NOMO-1 (cell line): ENCODE measurements at regions not wholly inside any gene's neighbourhood (a gene's known extent, or its start where the extent isn't known, plus 50 kb on each side); places are given as distances from the start of the nearest gene placed in this dataset.
A peak's percentile ranks its signal among the peaks of the same experiment; 100 is the strongest.
"Not testable (repeated sequence)": the region's sequence is repeated elsewhere in the genome, so short reads cannot be mapped to it uniquely, and the experiment has no call there.

Experiments used
- DNase-seq, 2 experiments: peaks; one replicate each; lab custom pipeline; 2025; ENCODE audit not compliant: unreplicated experiment in 2 of 2; lab: John Stamatoyannopoulos, UW

DNA sequence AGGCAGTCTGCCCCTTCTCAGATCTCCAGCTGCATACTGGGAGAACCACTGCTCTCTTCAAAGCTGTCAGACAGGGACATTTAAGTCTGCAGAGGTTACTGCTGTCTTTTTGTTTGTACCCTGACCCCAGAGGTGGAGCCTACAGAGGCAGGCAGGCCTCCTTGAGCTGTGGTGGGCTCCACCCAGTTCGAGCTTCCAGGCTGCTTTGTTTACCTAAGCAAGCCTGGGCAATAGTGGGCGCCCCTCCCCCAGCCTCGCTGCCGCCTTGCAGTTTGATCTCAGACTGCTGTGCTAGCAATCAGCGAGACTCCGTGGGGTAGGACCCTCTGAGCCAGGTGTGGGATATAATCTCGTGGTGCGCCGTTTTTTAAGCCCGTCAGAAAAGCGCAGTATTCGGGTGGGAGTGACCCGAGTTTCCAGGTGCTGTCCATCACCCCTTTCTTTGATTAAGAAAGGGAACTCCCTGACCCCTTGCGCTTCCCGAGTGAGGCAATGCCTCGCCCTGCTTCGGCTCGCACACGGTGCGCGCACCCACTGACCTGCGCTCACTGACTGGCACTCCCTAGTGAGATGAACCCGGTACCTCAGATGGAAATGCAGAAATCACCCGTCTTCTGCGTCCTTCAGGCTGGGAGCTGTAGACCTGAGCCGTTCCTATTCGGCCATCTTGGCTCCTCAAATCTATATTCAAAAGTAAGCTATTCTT, 224.4 kb downstream of the ZNF326 start:
- DNase-seq: not testable (repeated sequence)

DNA sequence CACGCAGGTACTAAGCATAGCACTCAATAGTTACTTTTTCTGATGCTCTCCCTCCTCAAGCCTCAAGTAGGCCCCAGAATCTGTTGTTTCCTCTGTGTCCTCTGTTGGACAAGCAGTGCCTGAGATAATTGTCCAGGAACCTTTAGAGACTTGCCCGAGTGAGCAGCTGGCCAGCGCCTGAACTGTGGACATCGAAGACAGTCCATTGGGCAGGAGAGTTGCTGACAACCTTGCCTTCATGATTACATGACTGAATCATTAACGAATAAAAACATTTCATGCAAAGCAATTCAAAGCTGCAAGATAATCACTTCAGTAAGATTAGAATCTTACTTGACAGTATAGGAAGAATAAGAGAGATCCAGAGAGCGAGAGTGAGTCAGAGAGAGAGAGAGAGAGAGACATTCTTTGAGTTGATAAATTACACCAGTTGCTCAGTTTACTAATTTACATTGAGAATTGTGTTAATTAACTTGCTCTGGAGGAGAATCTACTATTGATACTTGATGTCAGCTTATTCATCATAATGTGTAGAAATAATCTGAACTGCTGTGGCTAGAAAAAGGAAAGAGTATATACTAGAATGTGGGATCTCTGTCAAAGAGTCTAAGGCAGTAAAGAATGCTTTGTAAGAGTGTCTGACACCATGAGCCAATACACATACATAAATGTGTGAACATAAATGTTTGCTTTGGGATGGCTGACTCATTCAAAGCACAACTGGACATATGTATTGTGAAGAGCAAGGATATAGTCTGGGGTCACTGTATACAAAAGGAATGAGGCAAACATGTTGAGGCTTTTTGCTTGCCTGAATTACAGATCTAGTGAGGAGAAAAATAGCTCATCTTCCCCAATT, 216.0 kb downstream of the ZNF326 start:
- no peak for DNase-seq

DNA sequence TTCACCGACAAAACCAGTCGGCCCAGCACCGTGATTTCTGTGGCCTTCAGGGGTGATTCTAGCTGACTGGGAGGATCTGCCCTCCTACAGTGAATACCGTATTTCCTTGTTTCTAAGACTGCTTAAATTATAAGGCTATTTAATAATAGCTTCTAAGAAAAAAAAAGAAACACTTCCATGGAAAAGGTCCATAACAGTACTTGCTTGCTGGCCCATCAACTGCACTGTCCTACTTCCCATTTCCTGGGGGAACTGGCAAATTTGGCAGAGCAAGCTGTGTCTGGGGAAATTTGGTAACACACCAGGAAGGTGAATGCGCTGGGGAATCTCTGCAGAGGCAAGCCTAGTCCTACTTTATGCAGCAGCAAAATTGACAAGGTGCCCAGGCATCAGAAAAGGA, 214.0 kb downstream of the ZNF326 start:
- DNase-seq: no peak

DNA sequence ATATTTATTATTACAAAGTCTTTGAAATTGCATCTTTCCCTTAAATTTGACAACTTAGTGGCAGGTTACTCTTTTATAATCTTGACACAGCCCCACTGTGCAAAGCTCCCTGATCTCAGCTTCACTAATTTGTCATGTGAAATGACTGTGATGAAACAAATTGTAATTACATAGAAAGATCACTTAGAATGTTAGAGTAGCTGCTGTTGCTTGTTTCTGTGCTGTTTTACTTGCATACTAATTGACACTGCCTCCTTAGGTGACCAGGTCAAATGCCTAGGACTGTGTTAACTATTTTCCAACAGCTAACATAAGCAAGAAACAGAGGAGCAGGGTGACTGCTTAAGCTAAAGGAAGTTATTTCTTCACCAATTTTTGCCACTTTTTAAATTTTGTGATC, 211.3 kb downstream of the ZNF326 start:
- no peak for DNase-seq

DNA sequence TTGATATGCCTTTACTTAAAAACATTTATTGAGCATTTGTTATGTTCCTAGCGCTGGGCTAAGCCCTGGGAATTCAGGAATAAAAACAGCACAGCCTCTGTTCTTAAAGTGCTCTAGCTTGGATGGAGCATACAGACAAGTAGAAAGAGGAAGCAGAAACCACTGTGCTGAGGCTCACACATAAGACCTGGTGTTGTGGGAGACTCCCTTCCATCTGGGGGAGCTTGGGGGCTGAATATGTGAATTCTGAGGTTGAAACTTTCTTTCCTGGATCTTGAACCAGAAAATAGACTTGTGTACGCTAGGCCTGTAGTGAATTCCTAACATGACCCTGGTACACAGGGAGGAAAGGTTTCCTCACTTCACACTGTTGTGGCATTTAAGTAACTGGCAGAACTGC, 209.9 kb downstream of the ZNF326 start:
- no peak for DNase-seq

DNA sequence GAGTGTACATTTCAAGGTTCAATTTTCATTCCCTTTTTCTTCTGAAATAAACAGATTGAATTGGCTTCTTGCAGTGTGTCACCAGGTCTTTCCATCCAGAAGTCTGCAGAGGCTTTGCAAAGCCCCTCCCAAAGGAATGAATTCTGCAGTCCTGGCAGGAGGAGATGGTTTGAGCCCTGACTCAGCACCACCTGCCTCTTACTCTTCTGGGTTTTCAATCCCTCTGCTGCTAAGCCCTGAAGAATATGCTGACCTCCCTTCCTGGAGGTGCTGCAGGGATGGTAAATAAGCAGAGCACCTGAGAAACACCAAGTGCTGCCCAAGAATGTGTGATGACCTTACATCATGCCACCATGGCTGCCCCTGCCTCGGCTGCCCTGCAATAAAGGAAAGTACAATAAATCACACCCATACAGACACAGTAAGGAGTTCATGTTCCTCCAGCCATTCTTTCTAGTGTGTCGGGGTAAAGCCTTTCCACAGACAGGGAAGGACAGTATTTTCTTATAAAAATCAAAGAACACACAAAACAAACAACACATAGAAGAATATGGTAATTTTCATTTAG, 209.2 kb downstream of the ZNF326 start:
- DNase-seq: no peak

DNA sequence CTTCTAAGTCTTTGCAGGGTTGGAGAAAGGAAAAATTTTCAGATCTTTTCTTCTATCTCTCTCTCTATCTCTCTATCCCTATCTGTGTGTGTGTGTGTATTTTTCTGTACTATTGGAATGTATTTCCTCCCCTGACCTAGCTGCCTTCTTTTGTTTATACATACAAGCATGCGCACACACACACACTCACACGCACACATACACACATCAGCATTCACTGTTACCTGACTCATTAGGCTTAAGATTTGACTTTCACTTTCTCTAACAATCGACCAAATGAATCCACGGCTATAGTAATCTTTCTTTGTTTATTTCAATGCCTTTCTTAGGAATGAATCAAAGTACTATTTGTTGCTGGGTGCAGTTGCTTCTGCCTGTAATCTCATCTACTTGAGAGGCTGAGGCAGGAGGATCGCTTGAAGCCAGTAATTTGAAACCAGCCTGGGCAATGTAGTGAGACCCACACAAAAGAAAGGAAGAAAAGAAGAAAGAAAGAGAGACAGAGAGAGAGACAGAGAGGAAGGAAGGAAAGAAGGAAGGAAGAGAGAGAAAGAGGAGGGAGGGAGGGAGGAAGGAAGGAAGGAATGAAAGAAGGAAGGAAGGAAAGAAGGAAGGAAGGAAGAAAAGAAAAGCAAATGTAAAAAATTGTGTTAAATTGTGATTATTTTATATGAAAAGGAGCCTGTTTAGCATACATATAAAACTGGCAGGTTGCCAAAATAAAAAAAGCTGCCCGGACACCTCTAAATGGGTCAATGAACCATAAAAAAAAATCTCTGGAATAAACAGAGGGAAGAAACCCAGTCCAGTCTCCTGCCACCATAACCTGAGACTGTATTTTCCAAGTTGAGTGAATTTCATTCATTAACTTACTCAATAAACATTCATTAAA, 206.8 kb downstream of the ZNF326 start:
- no peak for DNase-seq

DNA sequence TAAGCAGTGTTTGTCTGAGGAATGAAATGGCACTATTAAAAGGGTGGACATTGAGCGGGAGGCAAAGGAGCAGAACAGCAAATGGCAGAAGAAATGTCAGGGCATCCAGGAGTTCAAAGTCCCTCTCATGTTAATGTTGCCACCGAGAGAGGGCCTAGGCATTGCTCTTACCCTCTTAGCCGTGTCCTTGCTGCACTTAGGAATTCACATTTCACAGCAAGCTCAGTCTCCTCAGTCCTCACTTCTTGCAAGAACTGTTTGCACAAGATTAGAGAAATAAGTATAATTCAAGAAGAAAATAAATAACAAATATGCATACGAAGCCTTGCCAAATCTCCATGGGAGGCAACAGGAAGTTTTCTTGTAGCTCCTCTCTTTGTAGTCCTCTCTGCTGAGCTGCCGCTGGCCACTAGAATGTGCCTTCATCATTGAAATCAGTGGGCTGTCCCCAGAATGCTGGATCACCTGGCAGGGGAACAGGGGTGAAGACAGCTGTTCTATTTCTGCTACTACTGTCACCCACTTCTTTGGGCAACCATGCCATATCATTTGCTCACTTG, 205.8 kb downstream of the ZNF326 start:
- DNase-seq: no peak

DNA sequence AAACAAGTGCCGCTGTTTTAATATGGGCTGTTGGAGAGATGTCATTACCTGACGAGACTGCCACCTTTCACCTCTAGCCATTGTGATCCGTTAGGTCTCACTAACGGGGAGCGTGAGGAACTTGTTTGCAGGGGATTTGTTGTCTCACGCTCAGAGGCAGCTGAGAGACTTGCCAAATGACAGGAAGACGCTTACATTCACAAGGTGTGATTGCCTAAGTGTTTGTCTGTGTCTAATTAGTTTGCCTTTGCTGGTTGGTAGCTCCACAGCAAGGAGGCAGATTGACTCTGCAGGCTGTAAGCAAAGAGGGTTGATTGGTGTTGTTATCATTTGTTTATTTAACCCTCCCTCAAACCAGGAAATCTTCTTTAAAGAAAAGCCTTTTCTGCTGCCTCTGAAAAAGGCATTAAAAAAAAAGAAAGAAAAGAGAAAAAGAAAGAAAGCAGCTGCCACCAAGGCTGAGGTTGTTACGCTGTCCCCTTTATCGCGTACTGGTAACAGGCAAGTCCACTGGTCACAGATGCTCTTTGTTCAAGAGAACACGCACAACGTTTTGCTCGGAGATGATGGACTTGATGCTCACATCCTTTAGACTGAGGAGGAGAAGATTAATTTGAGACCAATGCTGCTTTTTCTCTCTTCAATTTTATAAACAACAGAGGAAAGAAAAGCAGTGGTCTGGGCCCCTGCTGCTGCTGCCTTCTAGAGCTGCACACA, 203.9 kb downstream of the ZNF326 start:
- DNase-seq: no peak

DNA sequence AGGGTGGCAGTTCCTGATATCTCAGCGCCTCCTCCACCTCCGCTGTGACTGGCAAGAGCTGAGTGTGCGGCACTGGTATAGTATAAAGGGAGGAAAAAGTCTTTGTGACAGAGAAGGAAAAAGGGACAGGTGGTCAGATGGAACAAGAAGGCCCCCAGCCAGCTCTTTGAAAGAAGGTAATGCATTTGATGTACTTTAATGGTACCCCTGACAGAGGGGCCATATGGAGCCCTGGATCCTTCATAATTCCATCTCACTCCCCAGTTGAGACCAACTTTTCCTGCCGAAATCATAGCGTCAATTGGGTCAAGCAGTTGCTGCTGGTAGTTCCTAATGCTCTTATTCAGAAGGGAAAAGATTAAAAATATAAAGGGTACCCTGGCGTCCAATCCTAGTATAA, 198.2 kb downstream of the ZNF326 start:
- DNase-seq: no peak

DNA sequence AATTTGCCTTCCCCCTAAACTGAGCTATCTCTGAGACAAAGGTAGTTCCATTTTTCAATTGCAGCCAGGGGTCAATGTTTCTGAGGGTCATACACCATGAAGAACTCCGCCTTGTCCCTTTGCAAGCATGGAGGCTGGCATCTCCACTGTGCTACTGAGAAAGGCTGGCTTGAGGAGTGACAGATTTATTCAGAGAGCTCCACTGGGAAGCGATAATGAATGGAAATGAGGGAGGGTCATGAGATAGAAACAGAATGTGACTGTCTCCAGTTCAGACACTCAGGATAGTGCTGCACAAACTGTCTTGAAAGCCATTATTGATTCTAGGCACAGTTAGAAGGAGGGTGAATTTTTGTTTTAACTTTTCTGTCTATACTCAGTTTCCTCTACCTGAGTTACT, 197.5 kb downstream of the ZNF326 start:
- no peak for DNase-seq

DNA sequence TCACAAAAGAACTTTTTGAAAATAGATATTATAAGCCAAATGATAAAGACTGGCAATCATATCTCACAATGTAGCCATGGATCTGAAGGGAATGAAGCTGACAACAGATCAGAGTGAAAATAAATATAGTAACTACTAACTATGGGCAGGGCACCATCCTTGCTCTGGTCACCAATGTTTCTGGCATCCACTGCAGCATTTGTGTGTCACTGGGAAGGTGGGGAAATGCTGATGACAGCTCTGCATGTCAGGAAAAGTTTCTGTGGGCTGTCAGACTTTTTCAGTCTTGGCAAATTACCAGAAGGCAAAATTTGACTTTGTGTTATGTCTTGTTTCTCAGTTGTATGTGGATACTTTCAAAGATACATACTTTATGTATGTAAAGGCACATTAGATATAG, 195.6 kb downstream of the ZNF326 start:
- DNase-seq: no peak

DNA sequence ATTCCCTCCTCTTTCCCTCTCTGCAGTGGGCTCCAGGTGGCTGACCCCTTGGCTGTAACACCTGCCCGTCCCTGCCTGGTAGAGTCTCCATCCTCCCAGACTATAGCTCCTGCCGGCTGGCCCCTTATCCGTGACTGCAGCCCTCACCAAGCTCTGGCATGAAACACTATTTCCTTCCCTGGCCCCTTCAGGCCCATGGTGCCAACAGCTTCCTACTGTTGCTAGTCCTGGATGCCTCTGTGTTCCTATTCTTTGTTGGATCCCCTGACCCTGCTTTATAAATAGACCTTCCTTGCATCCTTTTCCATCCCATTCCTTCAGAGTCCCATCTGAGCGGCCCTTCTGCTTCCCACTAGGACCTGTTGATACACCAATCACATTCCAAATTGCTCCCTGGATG, 195.0 kb downstream of the ZNF326 start:
- DNase-seq: no peak

DNA sequence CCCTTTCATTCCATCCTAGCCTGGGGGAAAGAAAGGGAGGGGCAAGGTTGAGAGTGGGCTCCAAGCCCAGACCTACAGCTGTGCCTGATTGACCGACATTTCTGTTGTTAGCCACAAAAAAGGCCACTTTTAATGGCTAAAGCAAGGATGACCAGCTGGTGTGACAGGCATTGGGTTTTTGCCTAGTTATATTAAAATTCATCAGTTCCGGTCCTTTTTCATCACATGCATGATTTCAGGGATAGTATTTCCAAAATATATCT, 192.3 kb downstream of the ZNF326 start:
- no peak for DNase-seq

DNA sequence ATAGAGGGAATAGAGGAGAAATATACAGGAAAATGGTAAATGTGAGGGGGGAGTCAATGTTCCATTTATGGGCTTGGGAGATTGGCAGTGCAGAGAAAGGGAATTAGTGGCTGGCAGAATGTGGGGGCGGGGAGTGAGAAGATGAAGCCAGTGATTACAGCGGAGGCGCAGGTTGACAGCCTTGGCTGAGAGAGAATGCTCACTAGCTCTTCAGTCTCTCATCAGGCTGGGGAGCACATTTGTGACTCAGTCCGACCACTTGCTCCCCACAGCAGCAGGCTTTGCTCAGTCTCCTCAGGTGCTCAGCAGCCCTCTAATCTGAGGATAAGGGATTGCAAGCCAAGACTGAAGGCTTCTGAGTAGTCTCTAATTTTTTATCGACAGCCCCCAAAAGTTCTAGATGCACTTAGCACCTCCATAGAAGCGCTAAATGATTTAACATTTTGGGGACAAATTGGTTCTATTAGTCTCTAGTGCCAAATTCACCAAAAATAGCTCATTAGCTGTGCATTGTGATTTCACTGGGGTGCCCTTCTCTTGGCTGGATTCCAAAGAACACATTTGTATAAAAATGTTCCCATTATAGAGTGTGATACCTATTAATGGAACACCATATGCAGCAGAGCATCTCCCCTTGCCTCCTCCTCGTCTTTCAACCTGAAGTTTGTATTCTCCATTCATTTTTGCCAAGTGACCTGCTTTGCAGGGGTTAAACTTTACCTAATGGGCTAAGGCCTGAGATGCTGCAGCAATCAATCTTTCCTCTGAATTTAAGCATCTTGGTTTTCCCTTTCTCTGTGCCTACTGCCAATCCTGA, 191.8 kb downstream of the ZNF326 start:
- DNase-seq: no peak

DNA sequence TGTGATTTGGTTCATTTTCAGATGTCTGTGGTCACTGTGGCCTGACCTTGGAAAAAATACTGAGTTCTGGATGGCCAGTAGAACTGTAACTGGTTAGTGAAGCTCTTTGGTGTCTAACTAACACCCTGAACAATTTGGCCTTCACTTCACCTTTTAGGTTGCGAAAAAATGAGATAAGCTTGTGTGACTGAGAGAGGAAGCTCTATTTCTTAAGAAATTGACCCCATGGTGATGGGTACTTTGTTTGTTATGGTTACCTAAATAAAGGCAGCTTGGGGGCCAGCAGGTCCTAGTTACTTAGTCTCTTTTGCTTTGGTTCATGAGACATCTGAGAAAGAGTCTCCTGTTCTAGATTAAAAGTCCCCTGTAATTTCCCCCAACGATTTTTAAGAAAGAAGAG, 181.6 kb downstream of the ZNF326 start:
- DNase-seq: peak; percentile 9 to 63

DNA sequence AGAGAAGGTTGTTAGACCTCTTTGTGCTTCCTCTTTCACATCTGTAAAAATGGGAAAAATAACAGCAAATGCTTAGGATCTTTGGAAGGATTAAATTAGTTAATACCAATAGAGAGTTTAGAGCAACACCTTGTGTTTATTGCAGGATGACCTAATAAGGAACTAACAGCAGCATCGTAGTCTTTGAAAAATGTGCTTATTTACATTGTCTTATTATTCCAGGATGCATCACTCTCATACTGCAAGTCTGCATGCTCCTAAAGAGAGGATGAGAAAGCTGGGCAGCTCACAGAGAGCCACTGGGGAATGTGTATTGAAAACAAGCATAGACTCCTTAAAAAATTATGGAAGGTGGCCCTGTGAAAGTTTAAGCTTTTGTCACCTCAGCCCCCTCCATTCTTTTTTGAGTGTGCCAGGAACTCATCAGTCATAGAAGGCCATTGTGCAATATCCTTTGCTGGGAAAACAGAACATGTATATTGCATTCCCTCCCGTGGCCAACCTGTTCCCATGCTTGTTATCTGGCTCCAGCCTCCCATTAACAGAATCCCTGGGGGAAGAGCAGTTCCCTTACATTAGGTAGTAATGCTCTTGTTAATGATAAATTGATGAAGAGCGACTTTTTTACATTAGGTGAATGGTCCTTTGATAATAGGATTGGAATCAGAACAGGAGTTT, 180.7 kb downstream of the ZNF326 start:
- peak in 1 of 2 experiments; percentile 0 for DNase-seq

DNA sequence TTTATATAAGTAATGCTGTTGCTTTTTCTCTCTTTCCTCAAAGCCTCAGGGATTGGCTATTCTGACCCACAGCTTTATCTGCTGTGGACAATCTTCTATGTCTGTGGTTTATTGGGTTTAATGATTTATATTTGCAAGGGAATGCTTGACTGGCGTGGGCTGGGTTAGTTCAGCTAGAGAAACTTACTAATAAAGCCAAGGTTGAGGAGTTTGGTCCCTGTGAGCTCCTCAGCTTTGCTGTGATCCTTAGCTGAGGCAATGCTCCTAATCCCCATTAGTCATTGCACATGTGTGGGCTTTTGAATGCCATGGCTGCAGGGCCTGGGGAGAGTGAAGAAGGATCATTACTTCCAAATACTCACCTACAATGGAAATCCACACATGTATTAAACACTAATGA, 179.3 kb downstream of the ZNF326 start:
- DNase-seq: no peak

DNA sequence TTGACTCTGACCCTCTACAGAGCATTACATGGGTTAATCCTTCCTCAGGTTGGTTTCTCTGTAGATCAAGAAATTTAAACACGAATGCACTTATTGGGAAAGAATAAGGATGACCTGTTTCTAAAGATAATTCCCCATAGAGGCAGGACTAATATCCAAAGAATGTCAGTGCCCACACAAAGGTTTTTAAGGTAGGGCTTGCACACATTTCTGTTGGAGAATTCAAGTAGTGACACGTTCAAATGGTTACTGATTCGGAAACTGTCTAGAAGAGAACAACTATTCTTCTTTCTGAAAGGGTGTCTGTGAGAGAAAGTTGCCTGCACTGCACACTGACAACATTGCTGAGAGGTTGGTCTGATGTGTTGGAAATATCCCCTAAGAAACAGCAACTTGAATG, 167.3 kb downstream of the ZNF326 start:
- no peak for DNase-seq
